GM12878 (cell line): ENCODE measurements at regions not wholly inside any gene's neighbourhood (a gene's known extent, or its start where the extent isn't known, plus 50 kb on each side); places are given as distances from the start of the nearest gene placed in this dataset.

Source experiments
- ATAC-seq: fragments of 200-7000 bp; cut with Tn5 transposase; 3 replicates; pipeline ENCODE4 v1.9.1; 2020; ENCODE audit warnings: mild to moderate bottlenecking, moderate library complexity
- BruUV-seq: library from RNA; stranded (reverse); fragments of 400-500 nt; replicated peaks from 2 replicates; lab custom pipeline; 2021; lab: Mats Ljungman, UMichigan
- CTCF ChIA-PET: fragments of 300-600 bp; sonication (Branson Sonifier 250); formaldehyde crosslinking; extraction: SDS; loops from one replicate; lab custom pipeline; 2021; ENCODE audit warnings: inconsistent platforms; lab: Yijun Ruan, JAX
- POLR2A ChIA-PET: fragments of 350-600 bp; formaldehyde crosslinking; extraction: SDS; loops from one replicate; lab custom pipeline; 2021; ENCODE audit warnings: inconsistent platforms; lab: Charles Lee
- RAD21 ChIA-PET: fragments of 300-600 bp; sonication (Branson Sonifier 250); formaldehyde crosslinking; loops from one replicate; lab custom pipeline; 2023; ENCODE audit warnings: antibody characterized with exemption; ENCODE audit not compliant: unreplicated experiment; lab: Charles Lee
- SMC1A ChIA-PET: fragments of 300-600 bp; sonication (Branson Sonifier 250); formaldehyde crosslinking; loops from one replicate; lab custom pipeline; 2023; ENCODE audit not compliant: unreplicated experiment, uncharacterized antibody; lab: Charles Lee
- DNase-seq: peaks from one replicate; pipeline ENCODE4 v3.0.0-alpha.2; 2011; ENCODE audit warnings: low read depth, low spot score
- FAIRE-seq: peaks from 3 replicates; lab custom pipeline; 2011; peaks lifted over from hg19 to GRCh38; lab: Jason Lieb, UNC
- H2AFZ ChIP-seq: 2 replicates; pipeline ENCODE4 v1.6.0; 2011; ENCODE audit warnings: low read depth, low read length, control low read depth; ENCODE audit not compliant: control insufficient read depth
- H3K27ac ChIP-seq: 2 replicates; pipeline ENCODE4 v1.5.1; 2011; ENCODE audit warnings: control low read depth; ENCODE audit not compliant: control insufficient read depth, insufficient read depth
- H3K27me3 ChIP-seq, 2 experiments: replicated peaks in 1 of 2; 2 replicates each; pipeline versions ENCODE4 v1.6.0 to v1.6.1; 2011; ENCODE audit warnings: low read length in 1 of 2; ENCODE audit not compliant: control insufficient read depth in 2 of 2, insufficient read depth in 2 of 2
- H3K36me3 ChIP-seq, 2 experiments: 2 replicates each; pipeline ENCODE4 v1.5.1; 2011; ENCODE audit warnings: low read length in 1 of 2; ENCODE audit not compliant: control insufficient read depth in 2 of 2, insufficient read depth in 2 of 2
- H3K4me1 ChIP-seq: 2 replicates; pipeline ENCODE4 v1.6.1; 2011; ENCODE audit warnings: mild to moderate bottlenecking, low read length, moderate library complexity, mixed read lengths; ENCODE audit not compliant: control insufficient read depth, insufficient read depth
- H3K4me2 ChIP-seq: 2 replicates; pipeline ENCODE4 v1.6.0; 2011; ENCODE audit warnings: control low read depth; ENCODE audit not compliant: control insufficient read depth, insufficient read depth
- H3K4me3 ChIP-seq: fragments of 200-600 bp; sonication (generic); 2 replicates; pipeline ENCODE4 v1.5.1; 2016
- H3K79me2 ChIP-seq: 2 replicates; pipeline ENCODE4 v1.6.0; 2011; ENCODE audit warnings: low read length; ENCODE audit not compliant: control insufficient read depth, insufficient read depth
- H3K9ac ChIP-seq: 2 replicates; pipeline ENCODE4 v1.8.0; 2011; ENCODE audit warnings: low read length, control low read depth, mixed read lengths; ENCODE audit not compliant: control insufficient read depth, insufficient read depth
- H3K9me3 ChIP-seq: replicated peaks from 3 replicates; pipeline ENCODE4 v1.5.1; 2011; ENCODE audit warnings: mild to moderate bottlenecking, low read length; ENCODE audit not compliant: control insufficient read depth, insufficient read depth
- H4K20me1 ChIP-seq: 2 replicates; pipeline ENCODE4 v1.6.0; 2011; ENCODE audit not compliant: control insufficient read depth, insufficient read depth
- ATF7 ChIP-seq: fragments of 450-650 bp; IDR thresholded peaks from 2 replicates; pipeline ENCODE4 v1.6.1; 2016; ENCODE audit warnings: low read depth, mild to moderate bottlenecking
- CHD1 ChIP-seq: IDR thresholded peaks from 2 replicates; pipeline ENCODE4 v1.6.1; 2012; ENCODE audit warnings: low read depth, low read length, improper control_type of control experiment
- E2F4 ChIP-seq: IDR thresholded peaks from 2 replicates; pipeline ENCODE4 v1.6.1; 2012; ENCODE audit warnings: low read depth, low read length, improper control_type of control experiment
- IKZF2 ChIP-seq, 2 experiments: fragments of 450-650 bp; IDR thresholded peaks; 2 replicates each; pipeline ENCODE4 v1.6.1; 2017; ENCODE audit warnings: mild to moderate bottlenecking in 2 of 2, moderate library complexity in 2 of 2
- MYB ChIP-seq: fragments of 150-350 bp; IDR thresholded peaks from 2 replicates; pipeline ENCODE4 v1.6.1; 2014; ENCODE audit warnings: mild to moderate bottlenecking, low read depth, low read length, borderline replicate concordance
- NFXL1 ChIP-seq: fragments of 450-650 bp; IDR thresholded peaks from 2 replicates; pipeline ENCODE4 v1.6.1; 2017; ENCODE audit warnings: antibody characterized with exemption, mild to moderate bottlenecking, borderline replicate concordance
- NFYA ChIP-seq: IDR thresholded peaks from 2 replicates; pipeline ENCODE4 v1.6.1; 2011; ENCODE audit warnings: low read depth, mild to moderate bottlenecking, low read length, improper control_type of control experiment, borderline replicate concordance
- POLR2A ChIP-seq: IDR thresholded peaks from 2 replicates; pipeline ENCODE4 v1.6.1; 2011; ENCODE audit warnings: low read depth, mild to moderate bottlenecking, low read length
- POLR2AphosphoS2 ChIP-seq: IDR thresholded peaks from 2 replicates; pipeline ENCODE4 v1.6.1; 2011; ENCODE audit warnings: low read depth, mild to moderate bottlenecking, low read length, improper control_type of control experiment, moderate library complexity
- SPI1 ChIP-seq: IDR thresholded peaks from 2 replicates; pipeline ENCODE4 v1.6.1; 2011; ENCODE audit warnings: low read depth, mild to moderate bottlenecking, low read length, moderate library complexity, borderline replicate concordance; ENCODE audit not compliant: insufficient read depth
- SRF ChIP-seq, 2 experiments: IDR thresholded peaks; 2 replicates each; pipeline ENCODE4 v1.6.1; 2011; ENCODE audit warnings: low read depth in 2 of 2, low read length in 2 of 2, mild to moderate bottlenecking in 1 of 2, moderate library complexity in 1 of 2
- WRNIP1 ChIP-seq: IDR thresholded peaks from 2 replicates; pipeline ENCODE4 v1.6.1; 2011; ENCODE audit warnings: low read depth, low read length, improper control_type of control experiment, borderline replicate concordance
- YBX1 ChIP-seq: fragments of 450-650 bp; IDR thresholded peaks from 2 replicates; pipeline ENCODE4 v1.6.1; 2016; ENCODE audit warnings: antibody characterized with exemption
- ZBED1 ChIP-seq: IDR thresholded peaks from 2 replicates; pipeline ENCODE4 v1.6.1; 2016; ENCODE audit warnings: borderline replicate concordance
- ZNF24 ChIP-seq: fragments of 450-650 bp; IDR thresholded peaks from 2 replicates; pipeline ENCODE4 v1.6.1; 2017; ENCODE audit warnings: antibody characterized with exemption, mild to moderate bottlenecking
- ZNF622 ChIP-seq: fragments of 450-650 bp; IDR thresholded peaks from 2 replicates; pipeline ENCODE4 v1.6.1; 2017; ENCODE audit warnings: mild to moderate bottlenecking, inconsistent platforms
- WGBS: methylation state at CpG from one replicate; pipeline ENCODE4 v1.1.6; 2016; ENCODE audit warnings: low lambda C conversion rate; ENCODE audit not compliant: insufficient replicate concordance, insufficient coverage; ENCODE audit errors: missing lambda C conversion rate; 5-methylcytosine and 5-hydroxymethylcytosine counted together
- in situ Hi-C: fragments of 300-500 bp; cut with MboI; formaldehyde crosslinking; loops from 9 replicates; pipeline ENCODE4 v1.14.3; 2018; ENCODE audit warnings: mixed read lengths
- intact Hi-C: fragments of 100-400 bp; cut with micrococcal nuclease; formaldehyde crosslinking; loops from one replicate; pipeline ENCODE4 v1.14.2; 2022; ENCODE audit not compliant: unreplicated experiment

- POLR2A ChIA-PET = interaction anchor here (0.6 kb wide), 1 partner anchor 310 kb away, joined by 4 read pairs; no protein-coding TSS in a partner anchor
- Histone ChIP-seq H3K27me3 (no peaks in the 10 kb centered on the region), H4K20me1 (no peaks in the 10 kb centered on the region), H3K79me2 (no peaks in the 10 kb centered on the region), H3K9ac (no peak overlapping the region), H3K4me2 (no peak overlapping the region), H2AFZ (no peak overlapping the region), H3K4me3 (no peak overlapping the region), H3K9me3 (no peaks in the 10 kb centered on the region), H3K36me3 (no peaks in the 10 kb centered on the region), H3K27ac (no peak overlapping the region), H3K4me1 (no peaks in the 10 kb centered on the region)
- CTCF ChIA-PET = no interaction called here
- no peak for DNase-seq
- no TSS peak for BruUV-seq
- no peak for ATAC-seq
- no peak for TF ChIP-seq E2F4
- TF ChIP-seq ZNF622 = no peak
- no peak for TF ChIP-seq WRNIP1
- no peak for TF ChIP-seq ZBED1
- TF ChIP-seq IKZF2 (IDR thresholded peaks at IDR 0.05) = no peak
- no peak for TF ChIP-seq CHD1
- no peak for TF ChIP-seq NFXL1
- no peak for TF ChIP-seq NFYA
- TF ChIP-seq YBX1 = no peak
- no peak for TF ChIP-seq SRF (IDR thresholded peaks at IDR 0.05; ENCODE audit: low read depth in 2 of 2, low read length in 2 of 2)
- no peak for TF ChIP-seq POLR2AphosphoS2
- no peak for TF ChIP-seq ATF7
- TF ChIP-seq ZNF24 = no peak
- TF ChIP-seq MYB = no peak
- no peak for TF ChIP-seq SPI1
- no peak for TF ChIP-seq POLR2A
- FAIRE-seq = no peak
- RAD21 ChIA-PET = no interaction called here
- in situ Hi-C loops = no loop called here
- WGBS = 0% methylated on average over 3 of the region's 3 CpGs
- SMC1A ChIA-PET = no interaction called here
- intact Hi-C loops = no loop called here
Observed at GRCh38 chr10:52424341-52424740, 110.3 kb downstream of the DKK1 start.
